HFF-Myc (cell line): ENCODE measurements at regions not wholly inside any gene's neighbourhood (a gene's known extent, or its start where the extent isn't known, plus 50 kb on each side); places are given as distances from the start of the nearest gene placed in this dataset.

Experiments
- DNase-seq: peaks from one replicate; pipeline ENCODE4 v3.0.0-alpha.2; 2011; ENCODE audit warnings: low read depth; ENCODE audit errors: extremely low read depth
- H3K4me3 ChIP-seq: replicated peaks from 2 replicates; pipeline ENCODE4 v1.5.1; 2011; ENCODE audit warnings: low read depth, mild to moderate bottlenecking, control low read depth, low read length
- CTCF ChIP-seq: IDR thresholded peaks from 2 replicates; pipeline ENCODE4 v1.5.1; 2012; ENCODE audit warnings: mild to moderate bottlenecking, low read depth, low read length, control low read depth; ENCODE audit errors: missing control alignments

GRCh38 chr2:11904941-11905340 is 158.5 kb downstream of the LPIN1 start:
- no peak for TF ChIP-seq CTCF
- no peak for DNase-seq
- H3K4me3 ChIP-seq, result no peak overlapping the region

- DNase-seq, result no peak
- no peak for TF ChIP-seq CTCF
- H3K4me3 ChIP-seq, result no peak overlapping the region
These were observed 160.8 kb downstream of the LPIN1 start for GRCh38 chr2:11907190-11907589.

DNA sequence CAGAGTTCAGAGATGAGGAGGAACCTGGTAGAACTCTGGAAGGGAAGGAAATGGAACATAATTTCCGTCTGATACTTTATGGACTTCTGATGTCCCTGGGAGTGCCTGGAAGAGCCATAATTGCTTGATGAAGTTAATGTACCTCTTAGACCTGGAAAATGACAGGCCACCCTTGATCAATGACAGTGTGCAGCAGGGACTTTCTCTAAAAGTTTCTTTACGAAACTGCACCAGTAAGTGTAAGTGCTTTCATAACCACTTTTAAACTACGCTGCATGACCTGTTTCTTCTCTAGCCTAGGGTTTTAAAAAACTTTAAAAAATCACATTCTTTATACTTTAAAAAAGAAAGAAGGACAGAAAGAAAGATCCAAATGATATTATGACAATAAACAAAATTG is 164.5 kb downstream of the LPIN1 start:
- TF ChIP-seq CTCF, result no peak
- no peak overlapping the region for H3K4me3 ChIP-seq
- no peak for DNase-seq

DNA sequence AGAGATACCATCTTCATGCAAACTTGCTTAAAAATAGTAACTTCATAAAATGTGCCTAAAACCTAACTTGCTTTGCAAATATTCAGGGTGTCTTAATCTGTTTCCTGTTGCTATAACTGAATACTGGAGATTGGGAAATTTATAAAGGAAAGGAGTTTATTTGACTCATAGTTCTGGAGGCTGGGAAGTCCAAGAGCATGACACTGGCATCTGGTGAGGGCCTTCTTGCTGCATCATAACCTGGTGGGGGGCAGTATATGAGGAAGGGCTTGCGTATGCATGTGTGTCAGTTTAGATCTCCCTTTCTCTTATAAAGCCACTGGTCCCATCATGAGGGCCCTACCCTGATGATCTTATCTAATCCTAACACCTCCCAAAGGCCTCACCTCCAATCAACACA is 166.5 kb downstream of the LPIN1 start:
- no peak for DNase-seq
- TF ChIP-seq CTCF, result no peak
- no peak overlapping the region for H3K4me3 ChIP-seq

- H3K4me3 ChIP-seq, result no peak overlapping the region
- no peak for DNase-seq
- TF ChIP-seq CTCF, result no peak
These were observed 168.0 kb downstream of the LPIN1 start for GRCh38 chr2:11914455-11914854.

DNA sequence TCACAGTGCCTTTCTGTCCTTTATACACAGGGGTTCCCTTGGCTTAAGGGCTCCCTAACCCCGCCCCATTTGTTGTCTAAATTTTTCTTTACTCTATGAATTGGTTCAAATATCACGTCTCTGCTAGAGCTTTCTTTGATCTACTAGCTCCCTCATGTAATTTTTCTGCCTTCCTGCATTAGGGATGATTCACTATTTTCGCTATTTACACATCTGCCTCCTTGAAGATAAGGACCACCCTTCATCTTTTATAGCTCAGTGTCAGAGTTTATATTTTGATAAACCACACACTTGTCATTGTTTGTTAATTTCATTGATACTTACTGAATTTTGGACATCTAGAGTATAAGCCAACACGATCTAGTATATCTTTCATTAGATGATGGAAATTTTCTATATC is 169.2 kb downstream of the LPIN1 start:
- H3K4me3 ChIP-seq, result no peak overlapping the region
- no peak for TF ChIP-seq CTCF
- DNase-seq, result no peak

DNA sequence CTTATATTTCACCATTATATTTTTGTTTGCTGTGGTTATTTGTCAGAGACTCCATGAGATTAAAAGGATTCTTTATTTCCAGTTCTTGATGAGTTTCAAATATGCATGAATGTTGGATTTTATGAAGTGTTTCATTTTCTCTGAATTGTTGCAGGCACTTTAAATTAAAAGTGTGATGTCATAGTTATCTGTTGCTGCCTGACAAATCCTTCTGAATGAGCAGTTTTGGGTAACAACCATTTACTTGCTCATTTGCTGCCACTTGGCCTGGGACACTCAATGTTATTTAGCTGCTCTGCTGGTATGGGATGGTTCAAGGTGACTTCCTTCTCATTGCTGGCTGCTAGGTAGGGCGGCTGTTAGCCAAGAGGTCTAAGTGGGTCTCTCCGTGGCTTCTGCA is 173.5 kb downstream of the LPIN1 start:
- no peak for TF ChIP-seq CTCF
- DNase-seq, result no peak
- no peak overlapping the region for H3K4me3 ChIP-seq
